HFFc6 (cell line): ENCODE measurements at regions not wholly inside any gene's neighbourhood (a gene's known extent, or its start where the extent isn't known, plus 50 kb on each side); places are given as distances from the start of the nearest gene placed in this dataset.

Source experiments
- DNase-seq: peaks from one replicate; pipeline ENCODE4 v3.0.0-alpha.2; 2018
- H3K27ac Mint-ChIP-seq: 2 replicates; pipeline ENCODE4 v1.8.0; 2020; ENCODE audit warnings: mild to moderate bottlenecking, mixed read lengths
- H3K27me3 Mint-ChIP-seq: 2 replicates; pipeline ENCODE4 v1.8.0; 2021; ENCODE audit warnings: mild to moderate bottlenecking, moderate library complexity, mixed read lengths; ENCODE audit not compliant: insufficient read depth
- H3K36me3 Mint-ChIP-seq: 2 replicates; pipeline ENCODE4 v1.8.0; 2021; ENCODE audit warnings: low read depth, mixed read lengths
- H3K4me1 Mint-ChIP-seq: 2 replicates; pipeline ENCODE4 v1.8.0; 2020; ENCODE audit warnings: low read depth, mixed read lengths
- H3K4me3 Mint-ChIP-seq: 2 replicates; pipeline ENCODE4 v1.8.0; 2020; ENCODE audit warnings: mild to moderate bottlenecking, moderate library complexity, mixed read lengths
- H3K9me3 Mint-ChIP-seq: 2 replicates; pipeline ENCODE4 v1.8.0; 2020; ENCODE audit warnings: mild to moderate bottlenecking, mixed read lengths
- CTCF ChIP-seq: fragments of 200-600 bp; sonication (generic); IDR thresholded peaks from 2 replicates; pipeline ENCODE4 v1.5.0; 2021; ENCODE audit warnings: antibody characterized with exemption, mild to moderate bottlenecking

GRCh38 chr18:50453014-50453680, 78.3 kb downstream of the SKA1 start:
- TF ChIP-seq CTCF = no peak
- Mint-ChIP-seq H3K4me1 (no peaks in the 10 kb centered on the region), H3K4me3 (no peak overlapping the region), H3K9me3 (peaks cover 7% of the 10 kb centered on the region; the same call in 1 of the 2 replicates), H3K27me3 (no peaks in the 10 kb centered on the region; the same call in 1 of the 2 replicates), H3K27ac (no peak overlapping the region), H3K36me3 (no peaks in the 10 kb centered on the region)
- no peak for DNase-seq

GRCh38 chr18:50453732-50454131, 78.9 kb downstream of the SKA1 start:
- Mint-ChIP-seq H3K4me1 (no peaks in the 10 kb centered on the region), H3K27me3 (no peaks in the 10 kb centered on the region; the same call in none of the 2 replicates), H3K27ac (no peak overlapping the region), H3K36me3 (no peaks in the 10 kb centered on the region), H3K9me3 (peaks cover 7% of the 10 kb centered on the region), H3K4me3 (no peak overlapping the region)
- DNase-seq = no peak
- no peak for TF ChIP-seq CTCF

- no peak for DNase-seq
- Mint-ChIP-seq H3K9me3 (peaks cover 4% of the 10 kb centered on the region), H3K27ac (no peak overlapping the region), H3K4me1 (no peaks in the 10 kb centered on the region), H3K36me3 (no peaks in the 10 kb centered on the region), H3K4me3 (no peak overlapping the region), H3K27me3 (no peaks in the 10 kb centered on the region; the same call in none of the 2 replicates)
- TF ChIP-seq CTCF = no peak
Observed at GRCh38 chr18:50454387-50454988, 79.6 kb downstream of the SKA1 start.

GRCh38 chr18:50456285-50456684, 81.4 kb downstream of the SKA1 start:
- no peaks in the 10 kb centered on the region for H3K4me1 Mint-ChIP-seq
- no peak for TF ChIP-seq CTCF
- H3K27me3 Mint-ChIP-seq = no peaks in the 10 kb centered on the region; the same call in none of the 2 replicates
- H3K4me3 Mint-ChIP-seq = no peak overlapping the region
- DNase-seq = no peak
- H3K36me3 Mint-ChIP-seq = no peaks in the 10 kb centered on the region
- peaks cover 4% of the 10 kb centered on the region for H3K9me3 Mint-ChIP-seq
- H3K27ac Mint-ChIP-seq = no peak overlapping the region

- Mint-ChIP-seq H3K4me3 (no peak overlapping the region), H3K27ac (no peak overlapping the region), H3K4me1 (no peaks in the 10 kb centered on the region), H3K36me3 (no peaks in the 10 kb centered on the region), H3K27me3 (no peaks in the 10 kb centered on the region; the same call in none of the 2 replicates), H3K9me3 (peaks cover 4% of the 10 kb centered on the region)
- TF ChIP-seq CTCF = no peak
- no peak for DNase-seq
Observed at GRCh38 chr18:50457639-50458038, 82.8 kb downstream of the SKA1 start.
